ENCODE measurements at regions not wholly inside any gene's neighbourhood (a gene's known extent, or its start where the extent isn't known, plus 50 kb on each side); places are given as distances from the start of the nearest gene placed in this dataset.

DNA sequence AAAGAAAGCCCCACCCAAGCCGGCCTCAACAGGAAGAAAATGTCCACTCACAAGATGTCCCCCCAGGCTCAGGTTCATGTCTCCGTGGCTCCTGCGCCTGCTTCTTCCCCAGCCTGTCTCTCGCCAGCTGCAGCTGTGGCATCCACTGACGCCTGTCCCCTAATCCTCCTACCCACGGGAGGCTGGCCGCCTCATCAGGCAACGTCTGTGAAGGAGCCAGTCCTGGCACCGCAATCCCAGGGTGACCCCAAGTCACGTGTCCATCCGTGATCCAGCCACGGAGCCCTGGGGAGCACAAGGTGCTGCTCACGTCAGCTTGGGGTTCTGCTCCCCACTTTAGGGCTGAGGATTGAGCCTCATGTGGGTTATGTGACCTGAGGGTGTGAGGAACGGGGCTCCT is 640.3 kb downstream of the CDH26 start:
- no peak for DNase-seq (ENCODE audit: low read depth in 6 of 9, low spot score in 9 of 9)
- H3K27ac ChIP-seq (ENCODE audit: low read depth in 1 of 2, low read length in 1 of 2), result no peak overlapping the region
- no peak overlapping the region for H3K4me3 ChIP-seq (ENCODE audit: low read length in 2 of 2)
- H3K36me3 ChIP-seq (ENCODE audit: control insufficient read depth in 2 of 2, insufficient read depth in 2 of 2, low read length in 1 of 2), result no peaks in the 10 kb centered on the region
- H3K4me1 ChIP-seq (ENCODE audit: control insufficient read depth in 2 of 2, insufficient read depth in 2 of 2, low read length in 2 of 2), result no peaks in the 10 kb centered on the region
- H3K27me3 ChIP-seq (ENCODE audit: control insufficient read depth in 2 of 2, insufficient read depth in 1 of 2, low read length in 1 of 2), result no peaks in the 10 kb centered on the region
- 96% methylated on average over 14 of the region's 14 CpGs for WGBS
- no peaks in the 10 kb centered on the region for H3K9me3 ChIP-seq (ENCODE audit: control insufficient read depth in 2 of 2, insufficient read depth in 1 of 2, low read length in 1 of 2)

GRCh38 chr20:60599381-60599780 is 641.2 kb downstream of the CDH26 start:
- no peak for DNase-seq (ENCODE audit: low read depth in 6 of 9, low spot score in 9 of 9)
- Histone ChIP-seq H3K4me1 (ENCODE audit: control insufficient read depth in 2 of 2, insufficient read depth in 2 of 2, low read length in 2 of 2) (no peaks in the 10 kb centered on the region), H3K4me3 (ENCODE audit: low read length in 2 of 2) (no peak overlapping the region), H3K27me3 (ENCODE audit: control insufficient read depth in 2 of 2, insufficient read depth in 1 of 2, low read length in 1 of 2) (no peaks in the 10 kb centered on the region), H3K36me3 (ENCODE audit: control insufficient read depth in 2 of 2, insufficient read depth in 2 of 2, low read length in 1 of 2) (no peaks in the 10 kb centered on the region), H3K27ac (ENCODE audit: low read depth in 1 of 2, low read length in 1 of 2) (no peak overlapping the region), H3K9me3 (ENCODE audit: control insufficient read depth in 2 of 2, insufficient read depth in 1 of 2, low read length in 1 of 2) (no peaks in the 10 kb centered on the region)
- 94% methylated on average over 16 of the region's 16 CpGs for WGBS

- H3K36me3 ChIP-seq (ENCODE audit: control insufficient read depth in 2 of 2, insufficient read depth in 2 of 2, low read length in 1 of 2), result no peaks in the 10 kb centered on the region
- no peak overlapping the region for H3K27ac ChIP-seq (ENCODE audit: low read depth in 1 of 2, low read length in 1 of 2)
- no peak overlapping the region for H3K4me3 ChIP-seq (ENCODE audit: low read length in 2 of 2)
- 81% methylated on average over 7 of the region's 7 CpGs for WGBS
- no peak for DNase-seq (ENCODE audit: low read depth in 6 of 9, low spot score in 9 of 9)
- H3K4me1 ChIP-seq (ENCODE audit: control insufficient read depth in 2 of 2, insufficient read depth in 2 of 2, low read length in 2 of 2), result no peaks in the 10 kb centered on the region
- H3K9me3 ChIP-seq (ENCODE audit: control insufficient read depth in 2 of 2, insufficient read depth in 1 of 2, low read length in 1 of 2), result no peaks in the 10 kb centered on the region
- no peaks in the 10 kb centered on the region for H3K27me3 ChIP-seq (ENCODE audit: control insufficient read depth in 2 of 2, insufficient read depth in 1 of 2, low read length in 1 of 2)
Observed at GRCh38 chr20:60600036-60600435, 641.8 kb downstream of the CDH26 start.

GRCh38 chr20:60624066-60624465 is 628.0 kb upstream of the CDH4 start:
- WGBS, result 86% methylated on average over 4 of the region's 4 CpGs
- Histone ChIP-seq H3K27me3 (ENCODE audit: control insufficient read depth in 2 of 2, insufficient read depth in 1 of 2, low read length in 1 of 2) (no peaks in the 10 kb centered on the region), H3K27ac (ENCODE audit: low read depth in 1 of 2, low read length in 1 of 2) (no peak overlapping the region), H3K4me3 (ENCODE audit: low read length in 2 of 2) (no peak overlapping the region), H3K9me3 (ENCODE audit: control insufficient read depth in 2 of 2, insufficient read depth in 1 of 2, low read length in 1 of 2) (no peaks in the 10 kb centered on the region), H3K36me3 (ENCODE audit: control insufficient read depth in 2 of 2, insufficient read depth in 2 of 2, low read length in 1 of 2) (no peaks in the 10 kb centered on the region), H3K4me1 (ENCODE audit: control insufficient read depth in 2 of 2, insufficient read depth in 2 of 2, low read length in 2 of 2) (no peaks in the 10 kb centered on the region)
- DNase-seq (ENCODE audit: low read depth in 6 of 9, low spot score in 9 of 9), result no peak

- Histone ChIP-seq H3K27ac (ENCODE audit: low read depth in 1 of 2, low read length in 1 of 2) (no peak overlapping the region), H3K27me3 (ENCODE audit: control insufficient read depth in 2 of 2, insufficient read depth in 1 of 2, low read length in 1 of 2) (no peaks in the 10 kb centered on the region), H3K9me3 (ENCODE audit: control insufficient read depth in 2 of 2, insufficient read depth in 1 of 2, low read length in 1 of 2) (no peaks in the 10 kb centered on the region), H3K4me3 (ENCODE audit: low read length in 2 of 2) (no peak overlapping the region), H3K36me3 (ENCODE audit: control insufficient read depth in 2 of 2, insufficient read depth in 2 of 2, low read length in 1 of 2) (no peaks in the 10 kb centered on the region), H3K4me1 (ENCODE audit: control insufficient read depth in 2 of 2, insufficient read depth in 2 of 2, low read length in 2 of 2) (no peaks in the 10 kb centered on the region)
- DNase-seq (ENCODE audit: low read depth in 6 of 9, low spot score in 9 of 9), result no peak
- WGBS, result 88% methylated on average over 3 of the region's 3 CpGs
Observed at GRCh38 chr20:60627751-60628565, 624.1 kb upstream of the CDH4 start.

GRCh38 chr20:60628749-60629148 is 623.3 kb upstream of the CDH4 start:
- H3K4me1 ChIP-seq (ENCODE audit: control insufficient read depth in 2 of 2, insufficient read depth in 2 of 2, low read length in 2 of 2), result no peaks in the 10 kb centered on the region
- H3K9me3 ChIP-seq (ENCODE audit: control insufficient read depth in 2 of 2, insufficient read depth in 1 of 2, low read length in 1 of 2), result no peaks in the 10 kb centered on the region
- 90% methylated on average over 7 of the region's 7 CpGs for WGBS
- no peaks in the 10 kb centered on the region for H3K27me3 ChIP-seq (ENCODE audit: control insufficient read depth in 2 of 2, insufficient read depth in 1 of 2, low read length in 1 of 2)
- no peak overlapping the region for H3K27ac ChIP-seq (ENCODE audit: low read depth in 1 of 2, low read length in 1 of 2)
- no peak overlapping the region for H3K4me3 ChIP-seq (ENCODE audit: low read length in 2 of 2)
- H3K36me3 ChIP-seq (ENCODE audit: control insufficient read depth in 2 of 2, insufficient read depth in 2 of 2, low read length in 1 of 2), result no peaks in the 10 kb centered on the region
- no peak for DNase-seq (ENCODE audit: low read depth in 6 of 9, low spot score in 9 of 9)

DNA sequence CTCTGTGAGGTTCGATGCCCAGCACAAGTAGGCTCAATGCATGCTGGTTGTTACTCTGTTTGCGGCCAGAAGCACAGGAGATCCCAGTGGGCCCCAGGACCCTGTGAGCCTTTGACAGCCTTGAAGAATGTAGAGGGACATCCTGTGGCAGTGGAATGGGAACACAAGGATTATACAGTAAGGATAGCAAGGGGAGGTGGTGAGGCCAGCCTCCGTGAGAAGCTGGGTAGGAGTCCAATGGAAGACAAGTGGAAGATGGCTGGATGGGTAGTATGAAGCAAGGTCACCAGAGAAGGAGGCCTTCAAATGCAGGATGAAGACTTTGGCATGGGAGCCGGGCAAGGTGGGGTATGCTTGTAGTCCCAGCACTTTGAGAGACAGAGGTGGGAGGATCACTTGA is 622.9 kb upstream of the CDH4 start:
- Histone ChIP-seq H3K27me3 (ENCODE audit: control insufficient read depth in 2 of 2, insufficient read depth in 1 of 2, low read length in 1 of 2) (no peaks in the 10 kb centered on the region), H3K4me3 (ENCODE audit: low read length in 2 of 2) (no peak overlapping the region), H3K36me3 (ENCODE audit: control insufficient read depth in 2 of 2, insufficient read depth in 2 of 2, low read length in 1 of 2) (no peaks in the 10 kb centered on the region), H3K9me3 (ENCODE audit: control insufficient read depth in 2 of 2, insufficient read depth in 1 of 2, low read length in 1 of 2) (no peaks in the 10 kb centered on the region), H3K27ac (ENCODE audit: low read depth in 1 of 2, low read length in 1 of 2) (no peak overlapping the region), H3K4me1 (ENCODE audit: control insufficient read depth in 2 of 2, insufficient read depth in 2 of 2, low read length in 2 of 2) (no peaks in the 10 kb centered on the region)
- WGBS, result 98% methylated on average over 4 of the region's 4 CpGs
- DNase-seq (ENCODE audit: low read depth in 6 of 9, low spot score in 9 of 9), result no peak

DNA sequence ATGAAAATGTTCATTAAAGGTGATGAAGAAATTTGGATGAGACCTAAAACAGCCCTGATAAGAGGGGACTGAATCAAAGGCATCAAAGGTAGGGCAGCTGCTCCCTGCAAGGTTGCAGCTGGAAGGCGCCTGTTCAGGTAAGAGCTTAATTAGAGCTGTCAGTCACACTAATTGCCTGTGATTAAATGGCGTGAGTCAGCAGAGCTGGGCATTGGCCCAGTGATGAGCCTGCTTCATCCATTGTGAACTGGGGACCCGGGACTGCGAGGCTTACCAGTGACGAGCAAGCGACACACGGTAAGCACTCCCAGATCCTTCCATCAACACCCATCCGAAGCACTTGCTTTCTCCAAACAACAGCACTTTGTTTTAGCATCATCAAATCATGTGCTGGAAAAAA is 621.5 kb upstream of the CDH4 start:
- 84% methylated on average over 8 of the region's 8 CpGs for WGBS
- Histone ChIP-seq H3K9me3 (ENCODE audit: control insufficient read depth in 2 of 2, insufficient read depth in 1 of 2, low read length in 1 of 2) (no peaks in the 10 kb centered on the region), H3K4me1 (ENCODE audit: control insufficient read depth in 2 of 2, insufficient read depth in 2 of 2, low read length in 2 of 2) (no peaks in the 10 kb centered on the region), H3K27ac (ENCODE audit: low read depth in 1 of 2, low read length in 1 of 2) (no peak overlapping the region), H3K36me3 (ENCODE audit: control insufficient read depth in 2 of 2, insufficient read depth in 2 of 2, low read length in 1 of 2) (no peaks in the 10 kb centered on the region), H3K4me3 (ENCODE audit: low read length in 2 of 2) (no peak overlapping the region), H3K27me3 (ENCODE audit: control insufficient read depth in 2 of 2, insufficient read depth in 1 of 2, low read length in 1 of 2) (no peaks in the 10 kb centered on the region)
- no peak for DNase-seq (ENCODE audit: low read depth in 6 of 9, low spot score in 9 of 9)

DNA sequence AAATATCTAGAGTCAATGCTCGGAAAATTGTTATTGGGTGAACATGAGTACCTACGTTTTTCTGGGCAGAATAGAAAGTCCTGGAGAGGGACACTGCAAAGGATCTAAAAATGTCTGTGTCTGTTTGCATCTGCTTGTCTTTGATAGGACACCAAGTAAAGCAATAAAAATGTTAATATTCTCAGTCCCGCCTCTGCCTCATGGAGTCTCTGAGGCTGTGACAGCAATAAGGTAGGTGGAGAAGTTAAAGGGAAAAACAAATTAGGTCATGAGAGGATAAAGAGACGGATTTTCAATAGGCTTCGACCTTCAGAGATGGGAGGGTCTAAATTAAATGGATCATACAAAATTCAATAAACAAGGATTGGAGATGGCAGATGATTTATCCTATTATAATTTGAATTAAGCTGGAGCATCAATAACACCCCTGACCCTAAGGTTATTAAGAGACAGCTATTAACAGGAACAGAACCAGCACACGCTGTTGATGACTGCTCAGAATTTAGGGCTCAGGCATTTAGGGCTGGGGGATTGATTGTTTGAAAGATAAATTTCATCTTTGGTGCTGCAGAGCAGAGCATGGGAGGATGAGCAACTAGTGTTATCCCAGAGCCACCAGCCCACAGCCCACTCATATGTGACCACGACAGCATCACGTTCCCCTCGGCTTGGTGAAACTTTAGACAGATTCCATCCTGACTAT is 620.3 kb upstream of the CDH4 start:
- Histone ChIP-seq H3K4me3 (ENCODE audit: low read length in 2 of 2) (no peak overlapping the region), H3K9me3 (ENCODE audit: control insufficient read depth in 2 of 2, insufficient read depth in 1 of 2, low read length in 1 of 2) (no peaks in the 10 kb centered on the region), H3K27ac (ENCODE audit: low read depth in 1 of 2, low read length in 1 of 2) (no peak overlapping the region), H3K4me1 (ENCODE audit: control insufficient read depth in 2 of 2, insufficient read depth in 2 of 2, low read length in 2 of 2) (no peaks in the 10 kb centered on the region), H3K36me3 (ENCODE audit: control insufficient read depth in 2 of 2, insufficient read depth in 2 of 2, low read length in 1 of 2) (no peaks in the 10 kb centered on the region), H3K27me3 (ENCODE audit: control insufficient read depth in 2 of 2, insufficient read depth in 1 of 2, low read length in 1 of 2) (no peaks in the 10 kb centered on the region)
- no peak for DNase-seq (ENCODE audit: low read depth in 6 of 9, low spot score in 9 of 9)
- WGBS, result 92% methylated on average over 9 of the region's 9 CpGs

Measured in thymus (tissue), 11 donors.